ENCODE measurements at regions not wholly inside any gene's neighbourhood (a gene's known extent, or its start where the extent isn't known, plus 50 kb on each side); places are given as distances from the start of the nearest gene placed in this dataset.

GRCh38 chr12:115871714-115872113 is 405.8 kb downstream of the MED13L start:
- in situ Hi-C loops (cut with MboI; ENCODE audit: low pct_ligation_motif_present in 1 of 4, low pct_unique_long_range_greater_than_20kb in 1 of 4, low sequenced_read_pairs in 3 of 4), result no loop called here
- H3K4me3 ChIP-seq, result no peak overlapping the region
- intact Hi-C loops (cut with DNase I; ENCODE audit: low total_unique reads), result no loop called here
- 10 to 30% methylated on average over 2 to 3 of the region's 3 CpGs for WGBS, 2 donors (ENCODE audit: low coverage in 1 of 2)
- peak; percentile 38 to 65 (median 54) for TF ChIP-seq CTCF (IDR thresholded peaks at IDR 0.05)
- no peak for TF ChIP-seq POLR2A (IDR thresholded peaks at IDR 0.05)
- no peak for TF ChIP-seq POLR2AphosphoS5 (IDR thresholded peaks at IDR 0.05)
- TF ChIP-seq EP300 (IDR thresholded peaks at IDR 0.05; ENCODE audit: low read depth), result no peak
- peak; percentile 16 for DNase-seq
- no peaks in the 10 kb centered on the region for H3K36me3 ChIP-seq
- H3K9me3 ChIP-seq, result no peaks in the 10 kb centered on the region
- peaks cover 4% of the 10 kb centered on the region for H3K27me3 ChIP-seq
- peak overlapping the region in 2 of 4 donors; percentile 9 to 54 for H3K27ac ChIP-seq
- peaks cover 0 to 11% (median 8%) of the 10 kb centered on the region in 4 donors for H3K4me1 ChIP-seq

DNA sequence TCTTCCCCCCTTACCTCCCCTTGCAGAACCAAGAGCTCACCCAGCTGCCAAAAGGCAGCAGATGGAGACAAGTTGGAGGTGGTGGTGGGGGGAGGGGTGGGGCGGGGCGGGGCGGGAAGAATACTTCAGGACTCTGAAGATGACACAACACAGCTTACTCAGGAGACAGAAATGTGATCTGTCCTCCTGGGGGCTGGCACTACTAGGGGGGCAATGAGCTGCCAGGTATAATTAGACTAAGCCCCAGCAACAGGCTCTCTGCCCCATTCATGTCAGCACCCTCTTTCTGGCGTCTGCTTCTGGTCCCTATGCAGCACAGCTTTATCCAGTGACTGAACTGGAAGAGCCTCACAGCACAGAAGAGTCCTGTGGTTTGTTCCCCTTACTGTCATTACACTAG is 407.0 kb downstream of the MED13L start:
- no peak for DNase-seq
- intact Hi-C loops (cut with DNase I; ENCODE audit: low total_unique reads) (no loop called here), in situ Hi-C loops (cut with MboI; ENCODE audit: low pct_ligation_motif_present in 1 of 4, low pct_unique_long_range_greater_than_20kb in 1 of 4, low sequenced_read_pairs in 3 of 4) (no loop called here)
- no peak overlapping the region for H3K27ac ChIP-seq
- no peaks in the 10 kb centered on the region for H3K9me3 ChIP-seq
- peaks cover 4% of the 10 kb centered on the region for H3K27me3 ChIP-seq
- no peaks in the 10 kb centered on the region for H3K36me3 ChIP-seq
- no peak for TF ChIP-seq POLR2A (IDR thresholded peaks at IDR 0.05)
- TF ChIP-seq EP300 (IDR thresholded peaks at IDR 0.05; ENCODE audit: low read depth), result no peak
- TF ChIP-seq POLR2AphosphoS5 (IDR thresholded peaks at IDR 0.05), result no peak
- no peak for TF ChIP-seq CTCF (IDR thresholded peaks at IDR 0.05)
- peaks cover 0 to 11% (median 8%) of the 10 kb centered on the region in 4 donors for H3K4me1 ChIP-seq
- WGBS, 2 donors (ENCODE audit: low coverage in 1 of 2), result 54% methylated on average over 4 of the region's 4 CpGs; no CpG with 5 or more reads in 1 of the 2 donors
- H3K4me3 ChIP-seq, result no peak overlapping the region

GRCh38 chr12:115870021-115870420 is 407.5 kb downstream of the MED13L start:
- H3K36me3 ChIP-seq, result no peaks in the 10 kb centered on the region
- intact Hi-C loops (cut with DNase I; ENCODE audit: low total_unique reads) (no loop called here), in situ Hi-C loops (cut with MboI; ENCODE audit: low pct_ligation_motif_present in 1 of 4, low pct_unique_long_range_greater_than_20kb in 1 of 4, low sequenced_read_pairs in 3 of 4) (no loop called here)
- no peak for TF ChIP-seq CTCF (IDR thresholded peaks at IDR 0.05)
- no peak for TF ChIP-seq POLR2AphosphoS5 (IDR thresholded peaks at IDR 0.05)
- TF ChIP-seq EP300 (IDR thresholded peaks at IDR 0.05; ENCODE audit: low read depth), result no peak
- no peak for TF ChIP-seq POLR2A (IDR thresholded peaks at IDR 0.05)
- H3K4me3 ChIP-seq, result no peak overlapping the region
- H3K4me1 ChIP-seq, result peaks cover 0 to 11% (median 8%) of the 10 kb centered on the region in 4 donors
- WGBS, 2 donors (ENCODE audit: low coverage in 1 of 2), result 79 to 80% methylated on average over 4 of the region's 4 CpGs
- no peak overlapping the region for H3K27ac ChIP-seq
- DNase-seq, result no peak
- peaks cover 4% of the 10 kb centered on the region for H3K27me3 ChIP-seq
- H3K9me3 ChIP-seq, result no peaks in the 10 kb centered on the region

- intact Hi-C loops (cut with DNase I; ENCODE audit: low total_unique reads) (no loop called here), in situ Hi-C loops (cut with MboI; ENCODE audit: low pct_ligation_motif_present in 1 of 4, low pct_unique_long_range_greater_than_20kb in 1 of 4, low sequenced_read_pairs in 3 of 4) (no loop called here)
These were observed 407.9 kb downstream of the MED13L start for GRCh38 chr12:115869604-115870003.

More at GRCh38 chr12:115869604-115870003, 407.9 kb downstream of the MED13L start:
- H3K9me3 ChIP-seq, result no peaks in the 10 kb centered on the region
- 71% methylated on average over 4 to 5 of the region's 5 CpGs for WGBS, 2 donors (ENCODE audit: low coverage in 1 of 2)
- H3K4me1 ChIP-seq, result peaks cover 0 to 14% (median 10%) of the 10 kb centered on the region in 4 donors
- H3K27ac ChIP-seq, result no peak overlapping the region
- TF ChIP-seq POLR2A (IDR thresholded peaks at IDR 0.05) (no peak), EP300 (IDR thresholded peaks at IDR 0.05; ENCODE audit: low read depth) (no peak), CTCF (IDR thresholded peaks at IDR 0.05) (no peak), POLR2AphosphoS5 (IDR thresholded peaks at IDR 0.05) (no peak)
- H3K27me3 ChIP-seq, result peaks cover 4% of the 10 kb centered on the region
- H3K4me3 ChIP-seq, result no peak overlapping the region
- H3K36me3 ChIP-seq, result no peaks in the 10 kb centered on the region
- DNase-seq, result no peak
